K562 (cell line): ENCODE measurements at regions not wholly inside any gene's neighbourhood (a gene's known extent, or its start where the extent isn't known, plus 50 kb on each side); places are given as distances from the start of the nearest gene placed in this dataset.

ENCODE experiments used
- ATAC-seq: fragments of 200-7000 bp; cut with Tn5 transposase; 3 replicates; pipeline ENCODE4 v1.9.1; 2020; ENCODE audit warnings: moderate library complexity
- BruUV-seq: library from RNA; stranded (reverse); fragments of 400-500 nt; replicated peaks from 2 replicates; lab custom pipeline; 2021; lab: Mats Ljungman, UMichigan
- CTCF ChIA-PET: fragments of 300-600 bp; formaldehyde crosslinking; extraction: SDS; loops from one replicate; lab custom pipeline; 2021; ENCODE audit warnings: low intra/inter-chr PET ratio; lab: Yijun Ruan, JAX
- POLR2A ChIA-PET: fragments of 300-600, 350-650 bp; sonication (Branson Sonifier 250); formaldehyde crosslinking; extraction: SDS; loops from one replicate; lab custom pipeline; 2021; ENCODE audit warnings: antibody characterized with exemption, inconsistent platforms; lab: Yijun Ruan, JAX
- DNase-seq, 4 experiments: peaks; one replicate each; pipeline versions ENCODE4 v3.0.0 to v3.0.0-alpha.2; 2011 to 2018; ENCODE audit warnings: low spot score in 3 of 4, mixed read lengths in 3 of 4; ENCODE audit errors: extremely low read depth in 1 of 4
- FAIRE-seq: peaks from 2 replicates; lab custom pipeline; 2011; peaks lifted over from hg19 to GRCh38; lab: Jason Lieb, UNC
- H2AFZ ChIP-seq: 2 replicates; pipeline ENCODE4 v1.6.0; 2011; ENCODE audit warnings: low read depth, low read length, control low read depth, inconsistent platforms
- H3K27ac ChIP-seq: fragments of 200-600 bp; 3 replicates; pipeline ENCODE4 v1.8.0; 2011; ENCODE audit warnings: low read depth, mild to moderate bottlenecking, control low read depth, inconsistent platforms, low read length, moderate library complexity, mixed read lengths; ENCODE audit errors: extremely low read depth
- H3K27me3 ChIP-seq, 2 experiments: fragments of 300-600 bp in 1 of 2; 2 replicates in 1 of 2; 3 replicates in 1 of 2; pipeline versions ENCODE4 v1.6.0 to v1.8.0; 2011; ENCODE audit warnings: inconsistent platforms in 2 of 2, low read length in 2 of 2, mild to moderate bottlenecking in 1 of 2, mixed read lengths in 1 of 2, moderate library complexity in 1 of 2; ENCODE audit not compliant: control insufficient read depth in 2 of 2, insufficient read depth in 2 of 2
- H3K36me3 ChIP-seq: fragments of 300-600 bp; 3 replicates; pipeline ENCODE4 v1.8.0; 2011; ENCODE audit warnings: mild to moderate bottlenecking, low read length, inconsistent platforms; ENCODE audit not compliant: control insufficient read depth, insufficient read depth
- H3K4me1 ChIP-seq, 2 experiments: fragments of 200-600 bp in 1 of 2; replicated peaks in 1 of 2; 2 replicates in 1 of 2; 3 replicates in 1 of 2; pipeline versions ENCODE4 v1.5.1 to v1.8.0; 2011; ENCODE audit warnings: inconsistent platforms in 2 of 2, low read length in 2 of 2, mild to moderate bottlenecking in 1 of 2, mixed read lengths in 1 of 2, moderate library complexity in 1 of 2; ENCODE audit not compliant: control insufficient read depth in 2 of 2, insufficient read depth in 2 of 2
- H3K4me2 ChIP-seq: 2 replicates; pipeline ENCODE4 v1.6.1; 2011; ENCODE audit warnings: low read length, control low read depth, inconsistent platforms, mixed read lengths; ENCODE audit not compliant: insufficient read depth
- H3K4me3 ChIP-seq: fragments of 200-600 bp; sonication (generic), shearing (Covaris generic); 2 replicates; pipeline ENCODE4 v1.5.1; 2016; ENCODE audit warnings: control low read depth, inconsistent platforms
- H3K79me2 ChIP-seq: fragments of 200-600 bp; 3 replicates; pipeline ENCODE4 v1.8.0; 2011; ENCODE audit warnings: low read length, inconsistent platforms; ENCODE audit not compliant: control insufficient read depth, insufficient read depth
- H3K9ac ChIP-seq, 2 experiments: 2 replicates each; pipeline versions ENCODE4 v1.6.0 to v1.6.1; 2011; ENCODE audit warnings: low read depth in 2 of 2, low read length in 2 of 2, control low read depth in 1 of 2, inconsistent platforms in 1 of 2, mild to moderate bottlenecking in 1 of 2, mixed read lengths in 1 of 2; ENCODE audit not compliant: insufficient read depth in 1 of 2
- H3K9me1 ChIP-seq: one replicate; pipeline ENCODE4 v1.6.0; 2011; ENCODE audit warnings: inconsistent platforms, mild to moderate bottlenecking, low read length, moderate library complexity; ENCODE audit not compliant: control insufficient read depth, insufficient read depth
- H3K9me3 ChIP-seq: replicated peaks from 2 replicates; pipeline ENCODE4 v1.5.1; 2011; ENCODE audit warnings: low read depth, low read length, inconsistent platforms; ENCODE audit not compliant: control insufficient read depth, insufficient read depth
- H4K20me1 ChIP-seq: replicated peaks from 2 replicates; pipeline ENCODE4 v1.6.1; 2011; ENCODE audit warnings: low read length, inconsistent platforms, mixed read lengths; ENCODE audit not compliant: control insufficient read depth, insufficient read depth
- FOS ChIP-seq: IDR thresholded peaks from 3 replicates; pipeline ENCODE4 v1.6.1; 2011; ENCODE audit not compliant: insufficient read length; ENCODE audit errors: extremely low read depth
- ZNF274 ChIP-seq: IDR thresholded peaks from 2 replicates; pipeline ENCODE4 v1.6.1; 2011; ENCODE audit warnings: low read depth, mild to moderate bottlenecking, low read length, moderate library complexity, borderline replicate concordance
- ZNF668 ChIP-seq: fragments of 250-450 bp; sonication (Bioruptor Pico); IDR thresholded peaks from 2 replicates; pipeline ENCODE4 v1.8.0; 2022; ENCODE audit warnings: mild to moderate bottlenecking, inconsistent platforms
- WGBS: fragments of 100-300 bp; shearing (Covaris generic); methylation state at CpG from one replicate; pipeline ENCODE4 v1.1.6; 2016; ENCODE audit warnings: low coverage, mixed read lengths; ENCODE audit not compliant: insufficient coverage; ENCODE audit errors: missing lambda C conversion rate; 5-methylcytosine and 5-hydroxymethylcytosine counted together
- in situ Hi-C: fragments of 300-500 bp; cut with MboI; formaldehyde crosslinking; loops from 4 replicates; pipeline ENCODE4 v1.15.0; 2018; ENCODE audit warnings: inconsistent platforms, mixed read lengths
- intact Hi-C: fragments of 100-400 bp; cut with micrococcal nuclease; formaldehyde crosslinking; loops from 2 replicates; pipeline ENCODE4 v1.14.2; 2022
- TF ChIP-seq, protein P1 (sequence below): fragments of 450-650 bp; IDR thresholded peaks from 2 replicates; pipeline ENCODE4 v1.6.1; 2016; ENCODE audit warnings: mild to moderate bottlenecking, moderate library complexity
- TF ChIP-seq, protein P2 (sequence below): IDR thresholded peaks from 2 replicates; pipeline ENCODE4 v1.6.1; 2016; ENCODE audit warnings: missing genetic modification characterization, missing compliant biosample characterization
- TF ChIP-seq, protein P3 (sequence below): fragments of 450-650 bp; IDR thresholded peaks from 2 replicates; pipeline ENCODE4 v1.7.0; 2016; ENCODE audit warnings: borderline replicate concordance

DNA sequence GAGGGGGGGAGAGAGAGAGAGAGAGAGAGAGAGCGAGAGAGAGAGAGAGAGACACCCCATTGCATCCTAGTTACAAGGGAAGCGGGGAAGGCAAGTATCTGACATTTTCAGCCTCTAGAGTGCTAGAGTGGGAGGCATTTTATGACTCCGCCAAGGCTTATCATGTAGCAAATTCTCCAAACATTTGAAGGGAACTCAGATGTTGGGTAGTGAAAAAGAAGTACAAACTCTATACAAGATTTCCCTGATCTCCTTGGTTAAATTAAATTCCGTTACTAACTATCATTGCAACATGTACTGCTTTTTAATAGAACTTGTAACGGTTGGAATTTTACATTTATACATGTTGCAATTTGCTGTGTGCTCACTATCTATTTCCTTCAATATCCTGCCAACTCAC, 83.4 kb upstream of the FAM3C start:
- 3% methylated on average over 5 of the region's 5 CpGs for WGBS
- CTCF ChIA-PET = no interaction called here
- FAIRE-seq = no peak
- TF ChIP-seq FOS (no peak), ZNF274 (no peak), ZNF668 (CRISPR knock-in tag) (no peak)
- TF ChIP-seq, protein P1, sequence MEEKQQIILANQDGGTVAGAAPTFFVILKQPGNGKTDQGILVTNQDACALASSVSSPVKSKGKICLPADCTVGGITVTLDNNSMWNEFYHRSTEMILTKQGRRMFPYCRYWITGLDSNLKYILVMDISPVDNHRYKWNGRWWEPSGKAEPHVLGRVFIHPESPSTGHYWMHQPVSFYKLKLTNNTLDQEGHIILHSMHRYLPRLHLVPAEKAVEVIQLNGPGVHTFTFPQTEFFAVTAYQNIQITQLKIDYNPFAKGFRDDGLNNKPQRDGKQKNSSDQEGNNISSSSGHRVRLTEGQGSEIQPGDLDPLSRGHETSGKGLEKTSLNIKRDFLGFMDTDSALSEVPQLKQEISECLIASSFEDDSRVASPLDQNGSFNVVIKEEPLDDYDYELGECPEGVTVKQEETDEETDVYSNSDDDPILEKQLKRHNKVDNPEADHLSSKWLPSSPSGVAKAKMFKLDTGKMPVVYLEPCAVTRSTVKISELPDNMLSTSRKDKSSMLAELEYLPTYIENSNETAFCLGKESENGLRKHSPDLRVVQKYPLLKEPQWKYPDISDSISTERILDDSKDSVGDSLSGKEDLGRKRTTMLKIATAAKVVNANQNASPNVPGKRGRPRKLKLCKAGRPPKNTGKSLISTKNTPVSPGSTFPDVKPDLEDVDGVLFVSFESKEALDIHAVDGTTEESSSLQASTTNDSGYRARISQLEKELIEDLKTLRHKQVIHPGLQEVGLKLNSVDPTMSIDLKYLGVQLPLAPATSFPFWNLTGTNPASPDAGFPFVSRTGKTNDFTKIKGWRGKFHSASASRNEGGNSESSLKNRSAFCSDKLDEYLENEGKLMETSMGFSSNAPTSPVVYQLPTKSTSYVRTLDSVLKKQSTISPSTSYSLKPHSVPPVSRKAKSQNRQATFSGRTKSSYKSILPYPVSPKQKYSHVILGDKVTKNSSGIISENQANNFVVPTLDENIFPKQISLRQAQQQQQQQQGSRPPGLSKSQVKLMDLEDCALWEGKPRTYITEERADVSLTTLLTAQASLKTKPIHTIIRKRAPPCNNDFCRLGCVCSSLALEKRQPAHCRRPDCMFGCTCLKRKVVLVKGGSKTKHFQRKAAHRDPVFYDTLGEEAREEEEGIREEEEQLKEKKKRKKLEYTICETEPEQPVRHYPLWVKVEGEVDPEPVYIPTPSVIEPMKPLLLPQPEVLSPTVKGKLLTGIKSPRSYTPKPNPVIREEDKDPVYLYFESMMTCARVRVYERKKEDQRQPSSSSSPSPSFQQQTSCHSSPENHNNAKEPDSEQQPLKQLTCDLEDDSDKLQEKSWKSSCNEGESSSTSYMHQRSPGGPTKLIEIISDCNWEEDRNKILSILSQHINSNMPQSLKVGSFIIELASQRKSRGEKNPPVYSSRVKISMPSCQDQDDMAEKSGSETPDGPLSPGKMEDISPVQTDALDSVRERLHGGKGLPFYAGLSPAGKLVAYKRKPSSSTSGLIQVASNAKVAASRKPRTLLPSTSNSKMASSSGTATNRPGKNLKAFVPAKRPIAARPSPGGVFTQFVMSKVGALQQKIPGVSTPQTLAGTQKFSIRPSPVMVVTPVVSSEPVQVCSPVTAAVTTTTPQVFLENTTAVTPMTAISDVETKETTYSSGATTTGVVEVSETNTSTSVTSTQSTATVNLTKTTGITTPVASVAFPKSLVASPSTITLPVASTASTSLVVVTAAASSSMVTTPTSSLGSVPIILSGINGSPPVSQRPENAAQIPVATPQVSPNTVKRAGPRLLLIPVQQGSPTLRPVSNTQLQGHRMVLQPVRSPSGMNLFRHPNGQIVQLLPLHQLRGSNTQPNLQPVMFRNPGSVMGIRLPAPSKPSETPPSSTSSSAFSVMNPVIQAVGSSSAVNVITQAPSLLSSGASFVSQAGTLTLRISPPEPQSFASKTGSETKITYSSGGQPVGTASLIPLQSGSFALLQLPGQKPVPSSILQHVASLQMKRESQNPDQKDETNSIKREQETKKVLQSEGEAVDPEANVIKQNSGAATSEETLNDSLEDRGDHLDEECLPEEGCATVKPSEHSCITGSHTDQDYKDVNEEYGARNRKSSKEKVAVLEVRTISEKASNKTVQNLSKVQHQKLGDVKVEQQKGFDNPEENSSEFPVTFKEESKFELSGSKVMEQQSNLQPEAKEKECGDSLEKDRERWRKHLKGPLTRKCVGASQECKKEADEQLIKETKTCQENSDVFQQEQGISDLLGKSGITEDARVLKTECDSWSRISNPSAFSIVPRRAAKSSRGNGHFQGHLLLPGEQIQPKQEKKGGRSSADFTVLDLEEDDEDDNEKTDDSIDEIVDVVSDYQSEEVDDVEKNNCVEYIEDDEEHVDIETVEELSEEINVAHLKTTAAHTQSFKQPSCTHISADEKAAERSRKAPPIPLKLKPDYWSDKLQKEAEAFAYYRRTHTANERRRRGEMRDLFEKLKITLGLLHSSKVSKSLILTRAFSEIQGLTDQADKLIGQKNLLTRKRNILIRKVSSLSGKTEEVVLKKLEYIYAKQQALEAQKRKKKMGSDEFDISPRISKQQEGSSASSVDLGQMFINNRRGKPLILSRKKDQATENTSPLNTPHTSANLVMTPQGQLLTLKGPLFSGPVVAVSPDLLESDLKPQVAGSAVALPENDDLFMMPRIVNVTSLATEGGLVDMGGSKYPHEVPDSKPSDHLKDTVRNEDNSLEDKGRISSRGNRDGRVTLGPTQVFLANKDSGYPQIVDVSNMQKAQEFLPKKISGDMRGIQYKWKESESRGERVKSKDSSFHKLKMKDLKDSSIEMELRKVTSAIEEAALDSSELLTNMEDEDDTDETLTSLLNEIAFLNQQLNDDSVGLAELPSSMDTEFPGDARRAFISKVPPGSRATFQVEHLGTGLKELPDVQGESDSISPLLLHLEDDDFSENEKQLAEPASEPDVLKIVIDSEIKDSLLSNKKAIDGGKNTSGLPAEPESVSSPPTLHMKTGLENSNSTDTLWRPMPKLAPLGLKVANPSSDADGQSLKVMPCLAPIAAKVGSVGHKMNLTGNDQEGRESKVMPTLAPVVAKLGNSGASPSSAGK = no peak
- TF ChIP-seq, protein P2, sequence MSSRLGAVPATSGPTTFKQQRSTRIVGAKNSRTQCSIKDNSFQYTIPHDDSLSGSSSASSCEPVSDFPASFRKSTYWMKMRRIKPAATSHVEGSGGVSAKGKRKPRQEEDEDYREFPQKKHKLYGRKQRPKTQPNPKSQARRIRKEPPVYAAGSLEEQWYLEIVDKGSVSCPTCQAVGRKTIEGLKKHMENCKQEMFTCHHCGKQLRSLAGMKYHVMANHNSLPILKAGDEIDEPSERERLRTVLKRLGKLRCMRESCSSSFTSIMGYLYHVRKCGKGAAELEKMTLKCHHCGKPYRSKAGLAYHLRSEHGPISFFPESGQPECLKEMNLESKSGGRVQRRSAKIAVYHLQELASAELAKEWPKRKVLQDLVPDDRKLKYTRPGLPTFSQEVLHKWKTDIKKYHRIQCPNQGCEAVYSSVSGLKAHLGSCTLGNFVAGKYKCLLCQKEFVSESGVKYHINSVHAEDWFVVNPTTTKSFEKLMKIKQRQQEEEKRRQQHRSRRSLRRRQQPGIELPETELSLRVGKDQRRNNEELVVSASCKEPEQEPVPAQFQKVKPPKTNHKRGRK (tag) = no peak
- TF ChIP-seq, protein P3, sequence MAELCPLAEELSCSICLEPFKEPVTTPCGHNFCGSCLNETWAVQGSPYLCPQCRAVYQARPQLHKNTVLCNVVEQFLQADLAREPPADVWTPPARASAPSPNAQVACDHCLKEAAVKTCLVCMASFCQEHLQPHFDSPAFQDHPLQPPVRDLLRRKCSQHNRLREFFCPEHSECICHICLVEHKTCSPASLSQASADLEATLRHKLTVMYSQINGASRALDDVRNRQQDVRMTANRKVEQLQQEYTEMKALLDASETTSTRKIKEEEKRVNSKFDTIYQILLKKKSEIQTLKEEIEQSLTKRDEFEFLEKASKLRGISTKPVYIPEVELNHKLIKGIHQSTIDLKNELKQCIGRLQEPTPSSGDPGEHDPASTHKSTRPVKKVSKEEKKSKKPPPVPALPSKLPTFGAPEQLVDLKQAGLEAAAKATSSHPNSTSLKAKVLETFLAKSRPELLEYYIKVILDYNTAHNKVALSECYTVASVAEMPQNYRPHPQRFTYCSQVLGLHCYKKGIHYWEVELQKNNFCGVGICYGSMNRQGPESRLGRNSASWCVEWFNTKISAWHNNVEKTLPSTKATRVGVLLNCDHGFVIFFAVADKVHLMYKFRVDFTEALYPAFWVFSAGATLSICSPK = no peak

More for the DNA sequence above, 83.4 kb upstream of the FAM3C start:
- no peak for ATAC-seq
- H3K79me2 ChIP-seq = no peaks in the 10 kb centered on the region
- POLR2A ChIA-PET = interaction anchor here (1.0 kb wide), 1 partner anchor 14 kb away, joined by 4 read pairs; no protein-coding TSS in a partner anchor
- H4K20me1 ChIP-seq = no peaks in the 10 kb centered on the region
- H2AFZ ChIP-seq = no peak overlapping the region
- BruUV-seq = no TSS peak
- no peak overlapping the region for H3K27ac ChIP-seq
- H3K9me3 ChIP-seq = no peaks in the 10 kb centered on the region
- no peak overlapping the region for H3K4me2 ChIP-seq
- no peak overlapping the region for H3K4me3 ChIP-seq
- H3K36me3 ChIP-seq = no peaks in the 10 kb centered on the region
- no peak overlapping the region for H3K9ac ChIP-seq
- no peaks in the 10 kb centered on the region for H3K4me1 ChIP-seq
- intact Hi-C loops = no loop called here
- no peak for DNase-seq
- in situ Hi-C loops = no loop called here
- H3K27me3 ChIP-seq = 0 out of 5 replicates have a peak, but pooled peaks cover 0 to 3% of the 10 kb centered on the region in 2 experiments
- no peaks in the 10 kb centered on the region for H3K9me1 ChIP-seq
